Tibial nerve (tissue), 4 donors: ENCODE measurements at regions not wholly inside any gene's neighbourhood (a gene's known extent, or its start where the extent isn't known, plus 50 kb on each side); places are given as distances from the start of the nearest gene placed in this dataset.

Source experiments
- CTCF ChIP-seq, 5 experiments: fragments of 200-600 bp in 3 of 5; fragments of 450-650 bp in 2 of 5; sonication (generic) in 3 of 5; IDR thresholded peaks; one replicate each; pipeline ENCODE4 v1.5.1; 2016 to 2019; ENCODE audit warnings: antibody characterized with exemption in 5 of 5, mild to moderate bottlenecking in 3 of 5, moderate library complexity in 2 of 5
- EP300 ChIP-seq, 2 donors: sonication (generic); formaldehyde crosslinking; IDR thresholded peaks; one replicate each; pipeline ENCODE4 v1.6.1; 2017; ENCODE audit warnings: antibody characterized with exemption in 2 of 2, mild to moderate bottlenecking in 1 of 2
- POLR2A ChIP-seq, 2 donors: fragments of 450-650 bp; IDR thresholded peaks; one replicate each; pipeline ENCODE4 v1.6.1; 2017; ENCODE audit warnings: antibody characterized with exemption in 2 of 2, mild to moderate bottlenecking in 2 of 2, moderate library complexity in 2 of 2

GRCh38 chr12:115756271-115756670, 521.2 kb downstream of the MED13L start:
- TF ChIP-seq CTCF (IDR thresholded peaks at IDR 0.05) (no peak), POLR2A (IDR thresholded peaks at IDR 0.05) (no peak), EP300 (IDR thresholded peaks at IDR 0.05) (no peak)
